ENCODE measurements at regions not wholly inside any gene's neighbourhood (a gene's known extent, or its start where the extent isn't known, plus 50 kb on each side); places are given as distances from the start of the nearest gene placed in this dataset.

DNA sequence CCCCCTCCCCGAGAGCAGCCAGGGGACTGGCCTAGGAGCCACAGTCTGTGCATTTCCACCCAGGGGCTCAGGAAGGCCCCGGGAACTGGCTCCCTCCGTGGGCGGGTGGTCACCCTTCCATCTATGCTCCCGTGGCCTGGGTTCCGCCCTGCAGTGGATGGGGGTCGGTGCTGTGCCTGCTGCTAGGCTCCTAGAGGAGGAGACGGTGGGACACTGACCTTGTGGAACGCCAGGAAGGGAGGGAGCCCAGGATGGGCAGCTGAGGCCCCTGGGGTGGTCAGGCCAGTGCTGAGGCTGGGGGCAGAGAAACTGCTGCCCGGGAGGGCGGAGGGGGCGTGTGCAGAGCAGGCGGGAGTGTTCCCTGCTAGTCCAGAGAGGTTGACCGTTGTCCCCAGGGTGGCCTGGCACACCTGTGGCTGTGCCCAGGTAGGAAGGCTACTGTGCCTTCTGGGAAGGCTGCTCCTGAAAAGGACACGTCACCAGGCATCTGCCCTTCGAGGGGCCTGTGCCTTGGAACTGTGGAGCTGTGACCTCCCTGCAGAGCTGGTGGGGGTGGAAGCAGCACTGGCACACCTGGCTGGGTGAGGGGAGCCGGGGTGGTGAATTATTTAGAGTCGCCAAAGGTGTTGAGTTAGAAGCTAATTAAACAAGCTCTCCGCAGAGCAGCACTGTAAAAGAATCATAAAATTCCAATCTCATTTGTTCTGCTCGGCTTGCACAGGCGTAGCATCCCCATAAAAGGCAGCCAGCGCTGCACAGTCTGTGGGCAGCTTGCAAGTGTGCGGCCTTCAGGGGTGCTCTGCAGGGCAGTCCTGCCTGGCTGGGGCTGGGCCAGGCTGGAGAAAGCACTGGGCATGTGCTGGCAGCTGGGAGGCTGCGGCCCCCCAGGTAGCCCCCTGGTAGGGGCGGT is 145.1 kb downstream of the KIF26A start:
- no peak overlapping the region for H3K4me3 ChIP-seq (ENCODE audit: control insufficient read depth, low read depth, low read length)
- DNase-seq (ENCODE audit: low read depth), result no peak
- no peak for TF ChIP-seq CTCF (conservative IDR thresholded peaks at IDR 0.05; ENCODE audit: control insufficient read depth, insufficient read depth, low read depth, low read length)

DNA sequence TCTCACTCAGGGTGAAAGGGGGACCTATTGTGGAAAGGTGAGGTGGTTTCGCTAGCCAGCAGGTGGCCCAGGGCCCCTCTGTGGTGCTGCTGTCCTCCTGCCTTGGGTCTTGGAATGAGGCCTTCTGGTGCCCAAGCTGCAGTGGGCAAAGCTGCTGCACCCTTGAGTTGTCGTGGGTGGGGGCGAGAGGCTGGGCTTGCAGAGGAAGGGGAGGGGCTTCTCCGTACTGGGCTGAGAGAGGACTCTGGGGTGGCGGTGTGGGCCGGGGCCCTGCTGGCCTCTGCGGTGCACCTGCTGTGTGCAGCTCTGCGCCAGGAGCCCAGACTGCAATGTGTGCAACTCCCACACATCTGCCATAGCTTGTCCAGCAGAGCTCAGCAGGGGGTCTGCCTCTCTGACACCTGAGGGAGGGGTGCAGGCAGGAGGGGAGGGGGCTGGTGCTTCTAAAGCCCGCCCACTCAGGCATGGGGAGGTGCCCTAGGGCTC is 145.8 kb downstream of the KIF26A start:
- no peak for TF ChIP-seq CTCF (conservative IDR thresholded peaks at IDR 0.05; ENCODE audit: control insufficient read depth, insufficient read depth, low read depth, low read length)
- no peak overlapping the region for H3K4me3 ChIP-seq (ENCODE audit: control insufficient read depth, low read depth, low read length)
- no peak for DNase-seq (ENCODE audit: low read depth)

DNA sequence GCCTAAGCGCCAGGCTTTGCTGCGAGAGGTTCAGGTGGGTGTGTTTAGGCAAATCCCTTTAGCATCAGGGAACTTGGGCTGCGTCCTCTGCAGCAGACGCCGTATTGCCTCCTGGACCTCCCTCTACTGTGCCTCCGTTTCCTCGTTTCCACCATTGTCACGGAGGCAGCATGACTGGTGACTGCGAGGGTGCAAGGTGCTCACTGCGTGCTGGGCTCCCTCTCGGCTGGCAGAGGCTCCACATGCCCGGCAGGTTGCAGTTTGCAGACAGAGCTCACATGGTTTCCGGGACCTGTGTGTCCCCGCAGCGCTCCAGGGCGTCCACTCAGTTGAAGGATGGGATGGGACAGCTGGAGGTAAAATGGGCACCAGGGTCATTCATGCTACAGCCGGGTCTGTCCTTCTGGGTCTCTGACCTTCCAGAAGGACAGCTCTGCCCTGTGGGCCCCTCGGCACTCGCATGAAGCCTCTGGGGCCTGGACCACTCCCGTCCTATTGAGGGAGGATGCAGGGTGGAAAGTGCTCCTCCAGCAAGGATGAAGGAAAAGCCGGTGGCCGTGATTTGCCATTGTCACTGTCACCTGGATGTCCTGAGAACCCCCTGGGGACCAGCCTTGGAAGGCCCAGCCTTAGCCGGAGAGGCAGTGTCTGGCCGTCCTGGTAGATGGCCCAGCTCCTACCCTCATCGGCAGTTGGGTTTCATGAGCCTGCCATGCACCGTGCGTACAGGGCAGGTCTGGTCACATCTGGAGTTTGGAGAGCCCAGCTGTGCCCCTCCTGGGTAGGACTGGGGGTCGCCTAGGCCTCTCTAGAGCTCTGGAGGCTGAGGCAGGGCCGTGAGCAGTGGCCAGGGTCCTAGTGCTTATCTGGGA is 146.5 kb downstream of the KIF26A start:
- H3K4me3 ChIP-seq (ENCODE audit: control insufficient read depth, low read depth, low read length), result no peak overlapping the region
- no peak for DNase-seq (ENCODE audit: low read depth)
- no peak for TF ChIP-seq CTCF (conservative IDR thresholded peaks at IDR 0.05; ENCODE audit: control insufficient read depth, insufficient read depth, low read depth, low read length)

- no peak for DNase-seq (ENCODE audit: low read depth)
- no peak overlapping the region for H3K4me3 ChIP-seq (ENCODE audit: control insufficient read depth, low read depth, low read length)
- no peak for TF ChIP-seq CTCF (conservative IDR thresholded peaks at IDR 0.05; ENCODE audit: control insufficient read depth, insufficient read depth, low read depth, low read length)
Observed at GRCh38 chr14:104285508-104285840, 147.1 kb downstream of the KIF26A start.

GRCh38 chr14:104286086-104286485 is 147.7 kb downstream of the KIF26A start:
- DNase-seq (ENCODE audit: low read depth), result no peak
- TF ChIP-seq CTCF (conservative IDR thresholded peaks at IDR 0.05; ENCODE audit: control insufficient read depth, insufficient read depth, low read depth, low read length), result no peak
- H3K4me3 ChIP-seq (ENCODE audit: control insufficient read depth, low read depth, low read length), result no peak overlapping the region

DNA sequence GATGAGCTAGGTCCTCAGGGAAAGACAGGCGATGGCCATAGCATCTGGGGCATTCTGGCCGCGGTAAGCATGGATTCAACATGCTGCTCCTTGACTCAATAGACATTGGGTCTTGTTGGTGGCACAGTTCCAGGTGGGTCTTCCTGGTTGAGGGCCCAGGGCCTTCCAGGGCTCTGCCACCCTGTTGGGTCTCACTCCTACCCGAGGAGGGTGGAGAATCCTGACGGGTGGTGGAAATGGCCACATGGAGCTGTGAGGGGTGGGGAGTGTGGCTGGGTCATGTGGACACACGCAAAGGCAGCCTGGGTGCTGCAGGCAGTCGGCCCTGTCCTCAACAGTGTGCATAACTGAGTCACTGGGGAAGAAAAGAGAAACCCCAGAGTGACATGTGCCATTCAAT is 148.1 kb downstream of the KIF26A start:
- no peak overlapping the region for H3K4me3 ChIP-seq (ENCODE audit: control insufficient read depth, low read depth, low read length)
- TF ChIP-seq CTCF (conservative IDR thresholded peaks at IDR 0.05; ENCODE audit: control insufficient read depth, insufficient read depth, low read depth, low read length), result no peak
- DNase-seq (ENCODE audit: low read depth), result no peak
